ENCODE measurements at regions not wholly inside any gene's neighbourhood (a gene's known extent, or its start where the extent isn't known, plus 50 kb on each side); places are given as distances from the start of the nearest gene placed in this dataset.

- no peak for DNase-seq (ENCODE audit: low read depth in 2 of 2)
Observed at GRCh38 chr7:25512061-25512687, 283.9 kb upstream of the NPVF start.

- no peak for DNase-seq (ENCODE audit: low read depth in 2 of 2)
Observed at GRCh38 chr7:25515633-25516275, 287.5 kb upstream of the NPVF start.

- no peak for DNase-seq (ENCODE audit: low read depth in 2 of 2)
Observed at GRCh38 chr7:25517906-25518305, 289.6 kb upstream of the NPVF start.

DNA sequence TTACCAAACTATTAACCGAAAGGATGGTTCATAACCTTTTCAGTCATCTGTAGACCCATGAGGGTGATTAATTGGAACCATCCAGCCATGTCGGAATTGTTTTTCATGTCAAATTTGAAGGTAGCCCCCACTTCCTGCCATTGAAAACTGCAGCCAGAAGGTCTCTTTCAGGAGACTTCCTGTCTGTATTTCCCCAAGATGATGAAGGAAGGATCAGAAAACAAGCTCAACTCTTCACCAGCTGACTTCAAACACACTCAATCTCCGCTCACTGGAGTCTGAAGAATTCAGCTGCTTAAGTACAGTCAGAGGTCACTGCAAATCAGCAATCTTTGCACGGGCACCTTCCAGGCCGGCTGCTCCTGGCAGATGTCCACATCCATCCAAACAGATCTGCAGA, 291.7 kb upstream of the NPVF start:
- DNase-seq (ENCODE audit: low read depth in 2 of 2), result no peak

DNA sequence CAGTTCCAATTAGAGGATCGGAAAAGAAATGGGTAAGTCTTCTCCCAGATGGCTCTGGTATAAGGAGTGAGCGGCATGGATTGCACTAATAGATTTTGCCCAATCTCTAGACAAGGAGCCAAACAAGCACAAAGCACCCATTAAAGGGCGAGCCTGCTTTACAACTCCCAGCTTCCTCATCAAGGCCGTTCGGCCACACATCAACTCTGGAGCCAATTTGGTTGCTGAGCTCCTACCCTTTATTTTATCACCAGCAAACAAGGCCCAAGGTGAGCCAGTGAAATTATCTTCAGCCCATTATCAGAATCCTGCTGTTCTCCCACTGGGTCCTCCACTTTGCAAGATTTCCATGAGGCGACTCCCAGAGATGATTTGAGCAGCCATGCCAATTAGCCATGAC, 292.2 kb upstream of the NPVF start:
- DNase-seq (ENCODE audit: low read depth in 2 of 2), result no peak

- no peak for DNase-seq (ENCODE audit: low read depth in 2 of 2)
Observed at GRCh38 chr7:25521236-25521635, 292.9 kb upstream of the NPVF start.

GRCh38 chr7:25522727-25523126, 294.4 kb upstream of the NPVF start:
- DNase-seq (ENCODE audit: low read depth in 2 of 2), result no peak

- DNase-seq (ENCODE audit: low read depth in 2 of 2), result no peak
Observed at GRCh38 chr7:25527665-25528170, 299.4 kb upstream of the NPVF start.

DNA sequence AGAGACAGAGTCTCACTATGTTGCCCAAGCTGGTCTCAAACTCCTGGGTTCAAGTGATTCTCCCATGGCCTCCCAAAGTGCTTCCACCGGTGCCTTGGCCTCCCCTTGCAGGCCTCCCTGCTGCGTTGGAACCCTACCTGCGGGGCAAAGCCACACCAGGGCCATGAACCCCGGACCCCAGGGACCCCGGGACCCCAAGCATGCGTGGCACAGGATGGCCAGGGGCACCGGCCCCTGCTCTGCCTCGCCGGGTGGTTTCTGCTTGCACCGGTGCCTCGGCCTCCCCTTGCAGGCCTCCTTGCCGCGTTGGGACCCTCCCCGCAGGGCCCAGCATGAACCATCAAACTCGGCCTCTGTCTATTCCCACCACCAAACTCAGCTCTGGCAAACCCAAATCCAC, 301.0 kb upstream of the NPVF start:
- no peak for DNase-seq (ENCODE audit: low read depth in 2 of 2)

DNA sequence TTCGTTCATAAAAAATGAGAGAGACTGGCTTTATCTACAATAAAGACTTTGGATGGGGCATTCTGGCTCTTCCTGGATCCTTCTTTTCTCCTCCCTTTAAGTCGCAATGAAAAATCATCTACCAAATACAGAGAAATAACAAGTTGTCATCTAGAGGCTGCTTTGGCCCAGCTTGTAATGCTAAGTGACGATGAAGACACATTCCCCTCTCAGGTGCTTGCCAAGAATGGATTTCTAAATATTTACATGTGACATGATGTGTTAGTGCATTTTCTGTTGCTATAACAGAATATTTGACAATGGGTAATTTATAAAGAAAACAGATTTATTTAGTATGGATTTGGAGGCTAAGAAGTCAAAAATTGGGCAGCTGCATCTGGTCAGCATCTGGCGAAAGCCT, 308.6 kb upstream of the NPVF start:
- no peak for DNase-seq (ENCODE audit: low read depth in 2 of 2)

- DNase-seq (ENCODE audit: low read depth in 2 of 2), result no peak
Observed at GRCh38 chr7:25537662-25538375, 309.5 kb upstream of the NPVF start.

DNA sequence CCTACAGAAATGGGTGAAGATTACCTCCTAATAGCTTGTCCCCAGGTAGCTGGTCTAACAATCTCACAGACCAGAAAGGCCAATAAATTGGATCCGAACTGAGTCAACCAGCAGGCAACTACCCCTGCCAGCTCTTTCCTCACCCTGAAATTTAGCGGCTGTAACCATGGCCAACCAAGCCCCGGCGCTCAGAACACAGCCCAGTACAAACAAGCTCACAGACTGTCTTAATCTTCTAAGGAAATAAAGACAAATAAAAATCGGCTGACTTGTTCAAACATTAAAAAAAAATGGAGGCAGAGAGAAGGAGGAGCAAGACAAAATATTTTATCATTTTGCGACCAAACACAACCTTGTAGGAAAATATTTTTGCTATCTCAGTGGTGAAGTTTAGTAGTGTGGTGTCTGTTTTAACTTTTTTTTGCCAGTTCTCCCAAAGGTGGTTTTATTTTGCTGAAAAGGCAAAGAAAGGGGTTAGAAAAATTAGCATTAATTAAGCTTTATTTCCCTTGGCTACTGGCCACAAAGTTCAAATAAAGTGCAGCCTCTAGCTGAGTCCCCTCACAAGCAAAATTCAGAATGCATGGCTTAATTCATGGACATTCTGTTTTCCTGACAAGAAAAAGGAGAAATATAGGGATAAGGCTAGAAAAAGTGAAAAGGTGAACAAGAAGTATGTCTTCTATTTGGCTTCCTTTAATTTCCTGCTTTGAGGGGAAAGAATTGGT, 313.0 kb upstream of the NPVF start:
- DNase-seq (ENCODE audit: low read depth in 2 of 2), result no peak

- no peak for DNase-seq (ENCODE audit: low read depth in 2 of 2)
Observed at GRCh38 chr7:25541877-25542276, 313.6 kb upstream of the NPVF start.

GRCh38 chr7:25543210-25543609, 314.9 kb upstream of the NPVF start:
- no peak for DNase-seq (ENCODE audit: low read depth in 2 of 2)

GRCh38 chr7:25543798-25544197, 315.5 kb upstream of the NPVF start:
- no peak for DNase-seq (ENCODE audit: low read depth in 2 of 2)

DNA sequence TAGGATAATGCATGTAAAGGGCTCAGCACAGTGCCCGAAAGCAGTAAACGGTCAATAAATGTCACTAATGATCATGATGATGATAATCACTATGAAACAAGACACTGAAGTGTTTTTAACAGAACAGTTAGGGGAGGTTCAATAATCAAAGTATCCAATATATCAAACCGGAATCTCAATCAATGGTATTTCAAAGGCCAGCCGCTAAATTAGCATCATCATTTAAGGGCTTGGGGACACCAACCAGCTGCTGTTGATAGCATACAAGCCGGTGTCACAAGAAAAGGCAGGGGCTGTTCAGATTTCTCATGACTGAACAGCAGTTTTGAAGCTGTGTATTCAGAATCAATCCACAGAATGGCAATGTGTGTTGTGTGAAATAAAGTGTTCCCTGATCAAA, 316.0 kb upstream of the NPVF start:
- DNase-seq (ENCODE audit: low read depth in 2 of 2), result no peak

DNA sequence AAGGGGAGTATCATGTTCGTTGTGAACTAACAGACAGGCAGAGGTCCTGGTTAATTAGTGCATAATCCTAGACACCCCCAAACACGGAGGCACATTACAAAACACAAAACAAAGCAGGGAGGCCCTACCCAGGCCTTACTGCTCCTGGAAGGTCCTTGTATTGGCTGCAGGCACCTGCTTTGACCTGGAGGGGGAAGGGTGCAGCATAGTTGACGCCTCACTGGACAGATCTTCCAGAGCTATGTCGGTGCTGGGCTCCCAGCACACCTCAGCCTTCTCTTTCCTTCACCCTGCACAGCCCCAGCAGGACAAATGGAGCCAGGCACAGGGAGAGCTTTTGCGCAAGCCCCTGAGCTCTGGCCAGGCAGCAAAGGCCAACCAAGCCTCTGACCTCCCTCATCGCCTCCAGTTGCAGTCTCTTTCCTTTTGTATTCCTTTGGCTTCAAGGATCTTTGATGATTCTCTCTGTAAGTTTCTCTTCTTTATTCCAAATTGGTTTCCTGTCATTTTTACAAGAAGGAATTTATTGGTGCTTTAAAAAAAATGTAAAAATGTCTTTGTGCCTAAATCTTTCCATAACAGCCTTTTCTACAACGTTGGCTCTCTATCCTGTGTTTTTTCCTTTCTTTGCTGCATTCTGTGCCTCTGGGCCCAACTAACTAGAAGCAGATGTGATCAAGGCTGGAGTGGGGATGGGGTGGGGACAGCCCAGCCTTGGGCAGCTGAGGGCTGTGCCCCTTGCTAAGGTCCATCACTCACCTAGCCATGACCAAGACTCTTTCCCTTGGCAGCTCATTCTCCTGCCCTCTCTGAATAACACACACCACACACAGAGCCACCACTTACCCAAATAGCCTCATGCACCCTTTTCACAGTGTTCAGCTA, 317.1 kb upstream of the NPVF start:
- no peak for DNase-seq (ENCODE audit: low read depth in 2 of 2)

- no peak for DNase-seq (ENCODE audit: low read depth in 2 of 2)
Observed at GRCh38 chr7:25546306-25546705, 318.0 kb upstream of the NPVF start.

DNA sequence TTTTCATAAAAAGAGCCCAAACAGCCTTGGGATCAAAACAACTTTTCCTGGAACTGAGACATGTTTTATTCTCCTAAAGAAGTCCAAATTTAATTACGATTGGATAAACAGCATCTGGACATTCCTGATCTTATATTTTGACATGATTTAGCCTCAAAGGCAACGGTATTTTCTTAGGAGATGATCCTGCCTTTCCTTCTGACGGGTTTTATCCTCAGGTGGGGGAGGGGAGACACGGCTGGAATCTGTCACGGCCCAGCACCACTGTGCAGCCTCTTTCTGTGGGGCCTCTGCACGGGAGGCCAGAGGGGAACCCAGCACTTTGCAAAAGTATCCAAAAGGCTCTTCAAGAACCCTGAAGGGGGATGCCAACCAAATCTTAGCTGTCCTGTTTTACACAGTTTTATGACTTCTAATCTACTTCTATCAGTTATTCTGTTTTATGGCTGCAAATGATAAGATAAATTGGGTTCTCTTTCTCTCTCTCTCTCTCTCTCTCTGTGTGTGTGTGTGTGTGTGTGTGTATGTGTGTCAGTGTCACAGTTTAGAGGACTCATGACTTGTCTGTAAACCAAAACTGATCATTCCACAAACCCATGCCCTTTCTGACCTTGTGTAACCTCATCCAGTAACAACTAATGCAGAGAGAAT, 321.1 kb upstream of the NPVF start:
- DNase-seq (ENCODE audit: low read depth in 2 of 2), result no peak

- no peak for DNase-seq (ENCODE audit: low read depth in 2 of 2)
Observed at GRCh38 chr7:25550149-25550548, 321.9 kb upstream of the NPVF start.

GRCh38 chr7:25552998-25553397, 324.7 kb upstream of the NPVF start:
- DNase-seq (ENCODE audit: low read depth in 2 of 2), result no peak

Measured in stimulated activated CD8-positive, alpha-beta memory T cell treated with anti-CD3 and anti-CD28 coated beads, Interleukin-7, amount 100 ng/mL, for 1 hour (primary cell).